ENCODE measurements at regions not wholly inside any gene's neighbourhood (a gene's known extent, or its start where the extent isn't known, plus 50 kb on each side); places are given as distances from the start of the nearest gene placed in this dataset.

DNA sequence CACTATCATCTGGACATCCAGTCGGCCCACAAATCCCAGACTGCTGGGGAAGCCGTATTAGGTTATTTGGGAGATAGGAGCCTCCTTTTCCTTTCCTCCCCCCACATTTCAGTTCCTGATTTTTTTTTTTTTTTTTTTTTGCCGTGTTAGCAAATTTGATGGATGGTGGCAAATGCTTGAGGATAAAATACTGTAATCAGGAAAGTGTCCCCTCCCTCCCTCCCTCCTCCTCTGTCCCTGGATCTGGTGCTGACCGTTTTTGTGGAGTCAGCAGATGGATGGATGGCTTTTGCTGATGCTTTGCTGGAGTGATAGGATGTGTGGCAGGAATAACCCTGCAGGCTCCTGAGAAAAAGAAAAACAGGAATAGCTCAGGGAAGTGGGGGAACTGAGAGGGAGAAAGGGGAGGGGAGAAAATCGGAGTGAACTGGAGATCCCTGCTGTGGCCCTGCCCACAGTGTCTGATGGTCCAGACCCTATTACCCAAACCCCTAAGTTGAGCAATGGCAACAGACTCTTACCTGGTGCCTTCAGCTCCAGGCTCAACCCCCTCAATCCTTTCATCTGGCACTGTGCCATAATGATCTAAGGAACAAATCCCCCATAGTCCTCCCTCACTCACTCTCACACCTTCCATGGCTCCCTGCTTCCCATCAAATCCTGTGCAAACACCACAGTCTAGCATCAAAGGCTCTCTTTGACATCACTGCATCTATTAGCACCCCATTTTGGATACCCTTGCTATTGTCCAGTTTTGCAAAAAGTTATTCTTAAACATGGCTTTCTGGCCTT, 277.3 kb upstream of the CHD6 start:
- TF ChIP-seq, protein P1, sequence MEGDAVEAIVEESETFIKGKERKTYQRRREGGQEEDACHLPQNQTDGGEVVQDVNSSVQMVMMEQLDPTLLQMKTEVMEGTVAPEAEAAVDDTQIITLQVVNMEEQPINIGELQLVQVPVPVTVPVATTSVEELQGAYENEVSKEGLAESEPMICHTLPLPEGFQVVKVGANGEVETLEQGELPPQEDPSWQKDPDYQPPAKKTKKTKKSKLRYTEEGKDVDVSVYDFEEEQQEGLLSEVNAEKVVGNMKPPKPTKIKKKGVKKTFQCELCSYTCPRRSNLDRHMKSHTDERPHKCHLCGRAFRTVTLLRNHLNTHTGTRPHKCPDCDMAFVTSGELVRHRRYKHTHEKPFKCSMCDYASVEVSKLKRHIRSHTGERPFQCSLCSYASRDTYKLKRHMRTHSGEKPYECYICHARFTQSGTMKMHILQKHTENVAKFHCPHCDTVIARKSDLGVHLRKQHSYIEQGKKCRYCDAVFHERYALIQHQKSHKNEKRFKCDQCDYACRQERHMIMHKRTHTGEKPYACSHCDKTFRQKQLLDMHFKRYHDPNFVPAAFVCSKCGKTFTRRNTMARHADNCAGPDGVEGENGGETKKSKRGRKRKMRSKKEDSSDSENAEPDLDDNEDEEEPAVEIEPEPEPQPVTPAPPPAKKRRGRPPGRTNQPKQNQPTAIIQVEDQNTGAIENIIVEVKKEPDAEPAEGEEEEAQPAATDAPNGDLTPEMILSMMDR (IDR thresholded peaks at IDR 0.05) = no peak
- no peak for TF ChIP-seq POLR2A (IDR thresholded peaks at IDR 0.05)
